ENCODE measurements at regions not wholly inside any gene's neighbourhood (a gene's known extent, or its start where the extent isn't known, plus 50 kb on each side); places are given as distances from the start of the nearest gene placed in this dataset.
A peak's percentile ranks its signal among the peaks of the same experiment; 100 is the strongest.

GRCh38 chr3:178238179-178238578 lies 298.1 kb upstream of the KCNMB2 start:
- no peak for DNase-seq

- DNase-seq: no peak
Measured at GRCh38 chr3:178244733-178245709, 291.2 kb upstream of the KCNMB2 start.

GRCh38 chr3:178246004-178246403 lies 290.2 kb upstream of the KCNMB2 start:
- no peak for DNase-seq

- DNase-seq: no peak
Measured at GRCh38 chr3:178255315-178255714, 280.9 kb upstream of the KCNMB2 start.

GRCh38 chr3:178257491-178257890 lies 278.7 kb upstream of the KCNMB2 start:
- no peak for DNase-seq

GRCh38 chr3:178258121-178258520 lies 278.1 kb upstream of the KCNMB2 start:
- no peak for DNase-seq

- DNase-seq: no peak
Measured at GRCh38 chr3:178259703-178260102, 276.5 kb upstream of the KCNMB2 start.

GRCh38 chr3:178260887-178261565 lies 275.2 kb upstream of the KCNMB2 start:
- DNase-seq: no peak

- DNase-seq: no peak
Measured at GRCh38 chr3:178263236-178263916, 272.9 kb upstream of the KCNMB2 start.

- no peak for DNase-seq
Measured at GRCh38 chr3:178267158-178267844, 268.9 kb upstream of the KCNMB2 start.

GRCh38 chr3:178270838-178271237 lies 265.4 kb upstream of the KCNMB2 start:
- DNase-seq: no peak

GRCh38 chr3:178271740-178272387 lies 264.4 kb upstream of the KCNMB2 start:
- no peak for DNase-seq

- DNase-seq: no peak
Measured at GRCh38 chr3:178272841-178273240, 263.4 kb upstream of the KCNMB2 start.

- no peak for DNase-seq
Measured at GRCh38 chr3:178274711-178275110, 261.5 kb upstream of the KCNMB2 start.

- DNase-seq: no peak
Measured at GRCh38 chr3:178275311-178275710, 260.9 kb upstream of the KCNMB2 start.

- DNase-seq: no peak
Measured at GRCh38 chr3:178275793-178276192, 260.4 kb upstream of the KCNMB2 start.

GRCh38 chr3:178277605-178278004 lies 258.6 kb upstream of the KCNMB2 start:
- no peak for DNase-seq

GRCh38 chr3:178283561-178283960 lies 252.7 kb upstream of the KCNMB2 start:
- no peak for DNase-seq

GRCh38 chr3:178284181-178284580 lies 252.1 kb upstream of the KCNMB2 start:
- DNase-seq: no peak

GRCh38 chr3:178288074-178288473 lies 248.2 kb upstream of the KCNMB2 start:
- DNase-seq: no peak

- peak; percentile 28 for DNase-seq
Measured at GRCh38 chr3:178289544-178290160, 246.6 kb upstream of the KCNMB2 start.

All from hindlimb muscle (tissue), 1 donor.